Lower leg skin (tissue), 3 donors: ENCODE measurements at regions not wholly inside any gene's neighbourhood (a gene's known extent, or its start where the extent isn't known, plus 50 kb on each side); places are given as distances from the start of the nearest gene placed in this dataset.

ENCODE experiments used
- POLR2A ChIP-seq, 2 donors: fragments of 450-650 bp; IDR thresholded peaks; one replicate each; pipeline ENCODE4 v1.6.1; 2016 to 2017; ENCODE audit warnings: antibody characterized with exemption in 2 of 2, mild to moderate bottlenecking in 1 of 2, moderate library complexity in 1 of 2
- TF ChIP-seq, protein P1 (sequence below), 3 donors: fragments of 450-650 bp; IDR thresholded peaks; one replicate each; pipeline ENCODE4 v1.5.1; 2016; ENCODE audit warnings: antibody characterized with exemption in 3 of 3, mild to moderate bottlenecking in 3 of 3, moderate library complexity in 2 of 3

DNA sequence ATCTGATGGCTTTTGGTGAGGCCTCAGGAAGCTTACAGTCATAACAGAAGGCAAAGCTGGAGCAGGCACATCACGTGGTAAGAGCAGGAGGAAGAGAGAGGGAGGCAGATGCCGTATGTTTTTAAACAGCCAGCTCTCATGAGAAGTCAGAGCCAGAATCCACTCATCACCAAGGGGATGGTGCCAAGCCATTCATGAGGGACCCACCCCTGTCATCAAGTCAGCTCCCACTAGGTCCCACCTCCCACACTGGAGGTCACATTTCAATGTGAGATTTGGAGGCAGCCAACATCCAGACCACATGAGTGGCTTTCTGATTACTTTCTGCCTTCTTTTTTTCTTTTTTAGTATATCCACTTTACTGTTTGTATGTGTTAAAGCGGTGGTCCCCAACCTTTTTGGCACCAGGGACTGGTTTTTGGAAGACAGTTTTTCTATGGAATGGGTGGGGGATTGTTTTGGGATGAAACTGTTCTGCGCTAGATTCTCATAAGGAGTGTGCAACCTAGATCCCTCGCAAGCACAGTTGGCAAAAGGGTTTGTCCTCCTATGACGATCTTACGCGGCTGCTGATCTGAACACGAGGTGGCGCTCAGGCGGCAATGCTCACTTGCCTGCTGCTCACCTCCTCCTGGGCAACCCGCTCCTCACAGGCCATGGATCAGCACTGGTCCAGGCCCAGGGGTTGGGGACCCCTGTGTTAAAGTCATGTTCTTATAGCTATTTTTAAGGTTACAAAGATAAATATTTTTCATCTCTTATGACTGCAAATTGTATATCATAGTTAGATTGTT is 61.7 kb downstream of the SLIT2 start:
- TF ChIP-seq, protein P1, sequence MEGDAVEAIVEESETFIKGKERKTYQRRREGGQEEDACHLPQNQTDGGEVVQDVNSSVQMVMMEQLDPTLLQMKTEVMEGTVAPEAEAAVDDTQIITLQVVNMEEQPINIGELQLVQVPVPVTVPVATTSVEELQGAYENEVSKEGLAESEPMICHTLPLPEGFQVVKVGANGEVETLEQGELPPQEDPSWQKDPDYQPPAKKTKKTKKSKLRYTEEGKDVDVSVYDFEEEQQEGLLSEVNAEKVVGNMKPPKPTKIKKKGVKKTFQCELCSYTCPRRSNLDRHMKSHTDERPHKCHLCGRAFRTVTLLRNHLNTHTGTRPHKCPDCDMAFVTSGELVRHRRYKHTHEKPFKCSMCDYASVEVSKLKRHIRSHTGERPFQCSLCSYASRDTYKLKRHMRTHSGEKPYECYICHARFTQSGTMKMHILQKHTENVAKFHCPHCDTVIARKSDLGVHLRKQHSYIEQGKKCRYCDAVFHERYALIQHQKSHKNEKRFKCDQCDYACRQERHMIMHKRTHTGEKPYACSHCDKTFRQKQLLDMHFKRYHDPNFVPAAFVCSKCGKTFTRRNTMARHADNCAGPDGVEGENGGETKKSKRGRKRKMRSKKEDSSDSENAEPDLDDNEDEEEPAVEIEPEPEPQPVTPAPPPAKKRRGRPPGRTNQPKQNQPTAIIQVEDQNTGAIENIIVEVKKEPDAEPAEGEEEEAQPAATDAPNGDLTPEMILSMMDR (IDR thresholded peaks at IDR 0.05): no peak
- TF ChIP-seq POLR2A (IDR thresholded peaks at IDR 0.05): no peak
